ENCODE measurements at regions not wholly inside any gene's neighbourhood (a gene's known extent, or its start where the extent isn't known, plus 50 kb on each side); places are given as distances from the start of the nearest gene placed in this dataset.

DNA sequence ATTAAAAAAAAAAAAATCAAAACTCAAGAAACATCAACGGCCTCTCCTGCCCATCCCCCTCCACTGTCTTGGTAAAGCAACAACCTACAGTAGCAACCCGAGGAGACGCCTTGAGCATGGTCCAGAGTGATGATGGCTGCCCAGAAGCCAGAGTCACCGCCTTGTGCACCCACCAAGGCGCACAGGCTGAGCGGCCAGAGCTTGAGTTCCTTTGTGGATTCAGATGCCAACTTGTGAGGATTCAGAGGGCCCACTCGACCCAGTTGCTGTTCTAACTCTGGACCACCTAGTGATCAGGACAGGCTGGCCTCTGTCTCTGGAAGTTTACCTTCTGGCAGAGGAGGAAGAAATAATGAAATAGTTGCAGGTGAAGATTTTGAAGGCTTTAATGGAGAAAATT lies 105.0 kb downstream of the PDCL3 start:
- Histone ChIP-seq H3K36me3 (replicated peaks) (no peaks in the 10 kb centered on the region), H3K27ac (no peak overlapping the region), H3K4me3 (ENCODE audit: low read depth, low read length) (no peak overlapping the region), H3K27me3 (replicated peaks) (no peaks in the 10 kb centered on the region)
- TF ChIP-seq, protein P1, sequence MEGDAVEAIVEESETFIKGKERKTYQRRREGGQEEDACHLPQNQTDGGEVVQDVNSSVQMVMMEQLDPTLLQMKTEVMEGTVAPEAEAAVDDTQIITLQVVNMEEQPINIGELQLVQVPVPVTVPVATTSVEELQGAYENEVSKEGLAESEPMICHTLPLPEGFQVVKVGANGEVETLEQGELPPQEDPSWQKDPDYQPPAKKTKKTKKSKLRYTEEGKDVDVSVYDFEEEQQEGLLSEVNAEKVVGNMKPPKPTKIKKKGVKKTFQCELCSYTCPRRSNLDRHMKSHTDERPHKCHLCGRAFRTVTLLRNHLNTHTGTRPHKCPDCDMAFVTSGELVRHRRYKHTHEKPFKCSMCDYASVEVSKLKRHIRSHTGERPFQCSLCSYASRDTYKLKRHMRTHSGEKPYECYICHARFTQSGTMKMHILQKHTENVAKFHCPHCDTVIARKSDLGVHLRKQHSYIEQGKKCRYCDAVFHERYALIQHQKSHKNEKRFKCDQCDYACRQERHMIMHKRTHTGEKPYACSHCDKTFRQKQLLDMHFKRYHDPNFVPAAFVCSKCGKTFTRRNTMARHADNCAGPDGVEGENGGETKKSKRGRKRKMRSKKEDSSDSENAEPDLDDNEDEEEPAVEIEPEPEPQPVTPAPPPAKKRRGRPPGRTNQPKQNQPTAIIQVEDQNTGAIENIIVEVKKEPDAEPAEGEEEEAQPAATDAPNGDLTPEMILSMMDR (IDR thresholded peaks at IDR 0.05; ENCODE audit: low read depth, low read length, missing control alignments), result no peak
- in situ Hi-C loops (cut with HindIII; ENCODE audit: low pct_ligation_motif_present, low sequenced_read_pairs), result no loop called here
- no peak for DNase-seq

DNA sequence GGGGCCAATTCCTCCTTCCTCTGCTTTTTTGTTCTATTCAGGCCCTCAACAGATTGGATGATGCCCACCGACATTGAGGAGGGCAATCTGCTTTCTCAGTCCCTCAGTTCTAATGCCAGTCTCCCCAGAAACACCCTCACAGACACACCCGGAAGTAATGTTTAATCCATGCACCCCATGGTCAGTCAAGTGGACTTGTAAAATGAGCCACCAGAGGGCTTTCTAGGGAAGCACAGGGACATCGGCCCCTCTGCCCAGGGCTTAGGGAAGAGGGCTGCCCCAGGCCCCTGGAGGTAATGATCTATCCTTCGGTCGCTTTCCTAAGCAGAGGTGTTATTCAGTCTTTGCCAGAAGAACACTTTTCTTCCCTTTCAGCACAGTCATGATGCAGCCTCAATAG lies 107.4 kb downstream of the PDCL3 start:
- TF ChIP-seq, protein P1 (IDR thresholded peaks at IDR 0.05; ENCODE audit: low read depth, low read length, missing control alignments), result peak; percentile 25
- no peak for DNase-seq
- no peak overlapping the region for H3K4me3 ChIP-seq (ENCODE audit: low read depth, low read length)
- H3K36me3 ChIP-seq (replicated peaks), result no peaks in the 10 kb centered on the region
- in situ Hi-C loops (cut with HindIII; ENCODE audit: low pct_ligation_motif_present, low sequenced_read_pairs), result no loop called here
- no peak overlapping the region for H3K27ac ChIP-seq
- H3K27me3 ChIP-seq (replicated peaks), result no peaks in the 10 kb centered on the region

DNA sequence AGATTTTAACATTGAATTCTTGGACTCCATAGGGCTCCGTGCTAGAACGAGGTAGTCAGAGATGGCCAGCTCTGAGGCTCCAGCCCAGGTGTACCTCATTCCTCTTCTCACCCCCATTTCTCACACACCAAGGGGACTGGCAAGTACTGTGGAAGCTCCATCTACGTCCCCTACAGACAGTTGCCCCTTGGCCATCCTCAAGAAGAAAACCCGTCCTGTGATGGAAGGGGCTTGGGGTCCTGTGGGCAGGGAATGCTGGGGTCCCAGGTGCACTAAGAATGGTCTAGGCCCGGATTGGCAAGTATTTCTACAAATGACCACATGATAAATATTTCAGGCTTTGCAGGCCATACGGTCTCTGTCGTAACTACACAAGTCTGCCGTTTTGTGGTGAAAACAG lies 110.3 kb downstream of the PDCL3 start:
- in situ Hi-C loops (cut with HindIII; ENCODE audit: low pct_ligation_motif_present, low sequenced_read_pairs), result no loop called here
- no peak for DNase-seq
- H3K36me3 ChIP-seq (replicated peaks), result no peaks in the 10 kb centered on the region
- TF ChIP-seq, protein P1 (IDR thresholded peaks at IDR 0.05; ENCODE audit: low read depth, low read length, missing control alignments), result no peak
- no peaks in the 10 kb centered on the region for H3K27me3 ChIP-seq (replicated peaks)
- no peak overlapping the region for H3K4me3 ChIP-seq (ENCODE audit: low read depth, low read length)
- no peak overlapping the region for H3K27ac ChIP-seq

DNA sequence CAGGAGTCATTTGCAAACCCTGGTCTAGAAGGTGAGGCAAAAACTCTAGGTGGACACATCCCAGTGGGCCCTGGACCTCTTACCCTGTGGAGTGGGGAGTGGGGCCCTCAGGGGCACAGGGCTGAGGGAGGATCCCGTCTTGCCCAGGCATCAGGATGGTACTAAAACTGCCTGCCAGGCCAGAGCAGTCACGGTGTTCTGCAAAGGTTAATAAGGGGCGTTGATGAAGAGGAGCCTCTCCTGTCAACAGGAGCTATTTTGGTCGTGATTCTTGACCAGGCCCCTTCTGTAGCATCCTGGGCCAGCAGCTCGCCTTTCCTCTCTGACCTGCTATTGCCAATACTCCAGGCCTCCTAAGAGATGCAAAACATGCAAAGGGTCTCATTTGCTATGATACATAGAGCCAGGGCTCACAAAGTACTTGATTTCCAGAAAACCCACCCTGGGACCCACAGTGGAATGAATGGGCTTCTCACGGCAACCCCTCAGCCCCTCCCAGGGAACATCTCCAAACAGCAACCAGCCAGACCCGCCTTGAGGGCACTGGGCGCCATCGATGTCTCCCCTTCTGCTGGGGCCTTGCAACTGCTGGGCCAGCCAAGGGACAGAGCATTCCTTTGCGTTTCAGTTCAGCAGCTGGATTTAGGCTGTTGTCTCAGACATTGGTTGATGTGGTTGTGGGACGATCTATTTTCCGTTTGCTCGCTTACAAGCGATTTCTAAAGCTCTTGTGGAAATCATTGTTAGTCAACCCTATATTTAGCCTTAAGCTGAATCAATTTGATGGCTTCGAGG lies 111.1 kb downstream of the PDCL3 start:
- in situ Hi-C loops (cut with HindIII; ENCODE audit: low pct_ligation_motif_present, low sequenced_read_pairs), result no loop called here
- Histone ChIP-seq H3K36me3 (replicated peaks) (no peaks in the 10 kb centered on the region), H3K27me3 (replicated peaks) (no peaks in the 10 kb centered on the region), H3K4me3 (ENCODE audit: low read depth, low read length) (no peak overlapping the region), H3K27ac (no peak overlapping the region)
- TF ChIP-seq, protein P1 (IDR thresholded peaks at IDR 0.05; ENCODE audit: low read depth, low read length, missing control alignments), result no peak
- DNase-seq, result no peak

DNA sequence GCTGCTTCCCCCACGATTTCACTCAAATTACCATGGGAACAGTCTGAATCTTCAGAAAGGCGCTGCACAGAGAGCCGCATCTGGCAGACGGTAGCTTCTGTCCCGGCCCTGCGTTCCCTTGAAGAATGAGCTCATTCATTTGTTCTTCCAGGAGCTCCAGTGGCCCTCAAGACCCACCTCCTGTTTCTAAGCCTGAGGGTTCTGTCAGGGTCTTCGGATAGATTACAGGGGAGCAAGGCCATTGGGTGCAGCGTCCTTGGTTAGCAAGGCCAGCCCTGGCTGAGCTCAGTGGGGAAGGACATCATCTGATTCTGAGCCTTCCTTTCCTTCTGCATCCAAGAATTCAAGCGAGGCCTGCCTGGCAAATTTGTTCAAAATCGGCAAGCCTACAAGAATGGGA lies 111.9 kb downstream of the PDCL3 start:
- no peaks in the 10 kb centered on the region for H3K27me3 ChIP-seq (replicated peaks)
- TF ChIP-seq, protein P1 (IDR thresholded peaks at IDR 0.05; ENCODE audit: low read depth, low read length, missing control alignments), result no peak

DNA sequence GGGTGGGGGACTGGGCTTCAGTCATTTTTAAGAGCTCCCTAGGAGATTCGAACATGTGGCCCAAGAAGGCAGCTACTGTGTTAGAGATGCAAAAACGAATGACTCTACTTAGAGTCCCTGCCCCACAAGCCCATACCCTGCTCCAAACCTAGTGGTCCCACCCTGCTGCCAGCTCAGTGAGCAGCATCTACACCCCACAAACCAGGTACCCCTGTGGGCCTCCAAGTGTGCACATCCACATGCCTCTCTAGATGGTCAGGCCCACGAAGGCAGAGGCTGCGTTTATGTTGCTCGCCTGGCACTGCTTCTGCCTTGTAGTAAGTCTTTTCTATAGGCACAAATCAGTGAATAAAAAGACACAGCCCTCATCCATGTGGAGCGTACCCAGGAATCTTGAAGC lies 112.6 kb downstream of the PDCL3 start:
- Histone ChIP-seq H3K4me3 (ENCODE audit: low read depth, low read length) (no peak overlapping the region), H3K27me3 (replicated peaks) (no peaks in the 10 kb centered on the region), H3K36me3 (replicated peaks) (no peaks in the 10 kb centered on the region), H3K27ac (no peak overlapping the region)
- DNase-seq, result no peak
- in situ Hi-C loops (cut with HindIII; ENCODE audit: low pct_ligation_motif_present, low sequenced_read_pairs), result no loop called here
- TF ChIP-seq, protein P1 (IDR thresholded peaks at IDR 0.05; ENCODE audit: low read depth, low read length, missing control alignments), result no peak

More for the DNA sequence above, 111.9 kb downstream of the PDCL3 start:
- H3K4me3 ChIP-seq (ENCODE audit: low read depth, low read length), result no peak overlapping the region
- in situ Hi-C loops (cut with HindIII; ENCODE audit: low pct_ligation_motif_present, low sequenced_read_pairs), result no loop called here
- DNase-seq, result no peak
- H3K36me3 ChIP-seq (replicated peaks), result no peaks in the 10 kb centered on the region
- H3K27ac ChIP-seq, result no peak overlapping the region

All from brain microvascular endothelial cell (primary cell).